ENCODE measurements at regions not wholly inside any gene's neighbourhood (a gene's known extent, or its start where the extent isn't known, plus 50 kb on each side); places are given as distances from the start of the nearest gene placed in this dataset.

- peak; percentile 5 for DNase-seq (ENCODE audit: low spot score)
Measured at GRCh38 chr11:128095466-128095981, 491.8 kb downstream of the ETS1 start.

- DNase-seq (ENCODE audit: low spot score), result no peak
Measured at GRCh38 chr11:128093689-128094088, 493.7 kb downstream of the ETS1 start.

GRCh38 chr11:128089962-128090361 is 497.4 kb downstream of the ETS1 start:
- DNase-seq (ENCODE audit: low spot score), result no peak

GRCh38 chr11:128086794-128087193 is 500.6 kb downstream of the ETS1 start:
- peak; percentile 37 for DNase-seq (ENCODE audit: low spot score)

GRCh38 chr11:128085276-128085675 is 502.1 kb downstream of the ETS1 start:
- DNase-seq (ENCODE audit: low spot score), result no peak

- no peak for DNase-seq (ENCODE audit: low spot score)
Measured at GRCh38 chr11:128082574-128082973, 504.8 kb downstream of the ETS1 start.

GRCh38 chr11:128069665-128070064 is 517.7 kb downstream of the ETS1 start:
- no peak for DNase-seq (ENCODE audit: low spot score)

- no peak for DNase-seq (ENCODE audit: low spot score)
Measured at GRCh38 chr11:128067780-128068179, 519.6 kb downstream of the ETS1 start.

GRCh38 chr11:128066399-128066798 is 521.0 kb downstream of the ETS1 start:
- no peak for DNase-seq (ENCODE audit: low spot score)

- DNase-seq (ENCODE audit: low spot score), result no peak
Measured at GRCh38 chr11:128061281-128061871, 526.0 kb downstream of the ETS1 start.

GRCh38 chr11:128058580-128059208 is 528.7 kb downstream of the ETS1 start:
- peak; percentile 51 for DNase-seq (ENCODE audit: low spot score)

GRCh38 chr11:128057786-128058395 is 529.5 kb downstream of the ETS1 start:
- no peak for DNase-seq (ENCODE audit: low spot score)

- no peak for DNase-seq (ENCODE audit: low spot score)
Measured at GRCh38 chr11:128055576-128056217, 531.7 kb downstream of the ETS1 start.

GRCh38 chr11:128053981-128054931 is 533.1 kb downstream of the ETS1 start:
- DNase-seq (ENCODE audit: low spot score), result no peak

- peak; percentile 46 for DNase-seq (ENCODE audit: low spot score)
Measured at GRCh38 chr11:128052912-128053641, 534.3 kb downstream of the ETS1 start.

GRCh38 chr11:128048121-128048520 is 539.2 kb downstream of the ETS1 start:
- no peak for DNase-seq (ENCODE audit: low spot score)

GRCh38 chr11:128047026-128047425 is 540.3 kb downstream of the ETS1 start:
- DNase-seq (ENCODE audit: low spot score), result no peak

GRCh38 chr11:128046213-128046612 is 541.1 kb downstream of the ETS1 start:
- DNase-seq (ENCODE audit: low spot score), result no peak

GRCh38 chr11:128045094-128045725 is 542.1 kb downstream of the ETS1 start:
- no peak for DNase-seq (ENCODE audit: low spot score)

GRCh38 chr11:128042290-128042751 is 545.0 kb downstream of the ETS1 start:
- no peak for DNase-seq (ENCODE audit: low spot score)
